Neutrophil (primary cell): ENCODE measurements at regions not wholly inside any gene's neighbourhood (a gene's known extent, or its start where the extent isn't known, plus 50 kb on each side); places are given as distances from the start of the nearest gene placed in this dataset.

ENCODE experiments used
- H3K27ac ChIP-seq: fragments of 200-600 bp; sonication (generic); 2 replicates; pipeline ENCODE4 v1.5.1; 2016; ENCODE audit warnings: mild to moderate bottlenecking, moderate library complexity
- H3K27me3 ChIP-seq: fragments of 200-600 bp; sonication (generic); 2 replicates; pipeline ENCODE4 v1.6.0; 2016; ENCODE audit warnings: mild to moderate bottlenecking
- H3K36me3 ChIP-seq: fragments of 200-600 bp; sonication (generic); 2 replicates; pipeline ENCODE4 v1.5.1; 2017
- H3K4me1 ChIP-seq, 2 experiments: fragments of 200-600 bp in 1 of 2; sonication (generic) in 1 of 2; 1 replicate in 1 of 2; 2 replicates in 1 of 2; pipeline versions ENCODE4 v1.5.1 to v1.6.1; 2013 to 2016; ENCODE audit warnings: low read depth in 1 of 2, low read length in 1 of 2, mild to moderate bottlenecking in 1 of 2, moderate library complexity in 1 of 2; ENCODE audit not compliant: control insufficient read depth in 1 of 2, insufficient read depth in 1 of 2
- H3K4me3 ChIP-seq, 2 experiments: fragments of 200-600 bp in 1 of 2; sonication (generic) in 1 of 2; 1 replicate in 1 of 2; 2 replicates in 1 of 2; pipeline ENCODE4 v1.5.1; 2013 to 2016; ENCODE audit warnings: low read depth in 1 of 2, low read length in 1 of 2, mild to moderate bottlenecking in 1 of 2, moderate library complexity in 1 of 2
- H3K9me3 ChIP-seq: fragments of 200-600 bp; sonication (generic); 2 replicates; pipeline ENCODE4 v1.5.1; 2016
- TF ChIP-seq, protein P1 (sequence below): fragments of 200-600 bp; sonication (generic); IDR thresholded peaks from 2 replicates; pipeline ENCODE4 v1.5.1; 2016; ENCODE audit warnings: antibody characterized with exemption

- no peak overlapping the region for H3K4me3 ChIP-seq
- H3K4me1 ChIP-seq, result no peaks in the 10 kb centered on the region
- TF ChIP-seq, protein P1, sequence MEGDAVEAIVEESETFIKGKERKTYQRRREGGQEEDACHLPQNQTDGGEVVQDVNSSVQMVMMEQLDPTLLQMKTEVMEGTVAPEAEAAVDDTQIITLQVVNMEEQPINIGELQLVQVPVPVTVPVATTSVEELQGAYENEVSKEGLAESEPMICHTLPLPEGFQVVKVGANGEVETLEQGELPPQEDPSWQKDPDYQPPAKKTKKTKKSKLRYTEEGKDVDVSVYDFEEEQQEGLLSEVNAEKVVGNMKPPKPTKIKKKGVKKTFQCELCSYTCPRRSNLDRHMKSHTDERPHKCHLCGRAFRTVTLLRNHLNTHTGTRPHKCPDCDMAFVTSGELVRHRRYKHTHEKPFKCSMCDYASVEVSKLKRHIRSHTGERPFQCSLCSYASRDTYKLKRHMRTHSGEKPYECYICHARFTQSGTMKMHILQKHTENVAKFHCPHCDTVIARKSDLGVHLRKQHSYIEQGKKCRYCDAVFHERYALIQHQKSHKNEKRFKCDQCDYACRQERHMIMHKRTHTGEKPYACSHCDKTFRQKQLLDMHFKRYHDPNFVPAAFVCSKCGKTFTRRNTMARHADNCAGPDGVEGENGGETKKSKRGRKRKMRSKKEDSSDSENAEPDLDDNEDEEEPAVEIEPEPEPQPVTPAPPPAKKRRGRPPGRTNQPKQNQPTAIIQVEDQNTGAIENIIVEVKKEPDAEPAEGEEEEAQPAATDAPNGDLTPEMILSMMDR, result no peak
- no peaks in the 10 kb centered on the region for H3K27me3 ChIP-seq
- H3K36me3 ChIP-seq, result no peaks in the 10 kb centered on the region
- no peak overlapping the region for H3K27ac ChIP-seq
- H3K9me3 ChIP-seq, result no peaks in the 10 kb centered on the region
Observed at GRCh38 chr12:90441431-90441830, 513.5 kb downstream of the CCER1 start.

- no peak overlapping the region for H3K27ac ChIP-seq
- H3K9me3 ChIP-seq, result no peaks in the 10 kb centered on the region
- no peaks in the 10 kb centered on the region for H3K4me1 ChIP-seq
- TF ChIP-seq, protein P1, result no peak
- no peak overlapping the region for H3K4me3 ChIP-seq
- no peaks in the 10 kb centered on the region for H3K36me3 ChIP-seq
- H3K27me3 ChIP-seq, result no peaks in the 10 kb centered on the region
Observed at GRCh38 chr12:90428881-90429280, 526.1 kb downstream of the CCER1 start.

GRCh38 chr12:90428465-90428864 is 526.5 kb downstream of the CCER1 start:
- Histone ChIP-seq H3K27me3 (no peaks in the 10 kb centered on the region), H3K9me3 (no peaks in the 10 kb centered on the region), H3K4me1 (no peaks in the 10 kb centered on the region), H3K36me3 (no peaks in the 10 kb centered on the region), H3K27ac (no peak overlapping the region), H3K4me3 (no peak overlapping the region)
- TF ChIP-seq, protein P1, result no peak

GRCh38 chr12:90423965-90424364 is 531.0 kb downstream of the CCER1 start:
- no peak overlapping the region for H3K4me3 ChIP-seq
- no peaks in the 10 kb centered on the region for H3K36me3 ChIP-seq
- H3K27me3 ChIP-seq, result no peaks in the 10 kb centered on the region
- H3K9me3 ChIP-seq, result no peaks in the 10 kb centered on the region
- H3K27ac ChIP-seq, result no peak overlapping the region
- H3K4me1 ChIP-seq, result no peaks in the 10 kb centered on the region
- TF ChIP-seq, protein P1, result no peak

GRCh38 chr12:90410962-90411361 is 544.0 kb downstream of the CCER1 start:
- no peak overlapping the region for H3K4me3 ChIP-seq
- no peaks in the 10 kb centered on the region for H3K27me3 ChIP-seq
- no peak overlapping the region for H3K27ac ChIP-seq
- no peaks in the 10 kb centered on the region for H3K4me1 ChIP-seq
- no peaks in the 10 kb centered on the region for H3K9me3 ChIP-seq
- no peaks in the 10 kb centered on the region for H3K36me3 ChIP-seq
- TF ChIP-seq, protein P1, result no peak

DNA sequence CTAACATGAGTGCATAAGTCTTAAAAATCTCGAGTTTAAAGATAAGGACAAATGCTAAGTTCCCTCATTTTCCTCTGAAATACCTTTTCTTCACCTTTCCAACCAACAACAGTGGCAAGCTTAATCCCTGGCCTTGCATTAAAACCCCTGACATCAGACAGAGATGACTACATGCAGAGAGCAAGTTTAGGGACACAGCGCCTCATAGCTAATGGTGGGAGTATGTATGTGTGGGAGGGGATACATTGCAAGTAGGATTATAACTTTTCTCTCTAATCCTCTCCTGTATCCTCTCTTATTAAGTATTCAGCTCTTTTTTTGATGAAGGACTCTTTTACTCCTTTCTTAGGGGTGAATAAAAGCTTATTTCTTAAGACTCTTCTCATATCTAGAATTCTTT is 547.1 kb downstream of the CCER1 start:
- no peaks in the 10 kb centered on the region for H3K9me3 ChIP-seq

More for the DNA sequence above, 547.1 kb downstream of the CCER1 start:
- H3K4me1 ChIP-seq, result no peaks in the 10 kb centered on the region
- H3K27ac ChIP-seq, result no peak overlapping the region
- no peak overlapping the region for H3K4me3 ChIP-seq
- TF ChIP-seq, protein P1, result no peak
- no peaks in the 10 kb centered on the region for H3K36me3 ChIP-seq
- H3K27me3 ChIP-seq, result no peaks in the 10 kb centered on the region
